WTC11 (cell line): ENCODE measurements at regions not wholly inside any gene's neighbourhood (a gene's known extent, or its start where the extent isn't known, plus 50 kb on each side); places are given as distances from the start of the nearest gene placed in this dataset.

ENCODE experiments used
- ATAC-seq: fragments of 200-7000 bp; cut with Tn5 transposase; 2 replicates; pipeline ENCODE4 v1.10.0; 2021; ENCODE audit warnings: mild to moderate bottlenecking, moderate library complexity
- CTCF ChIA-PET: fragments of 300-600 bp; sonication (Branson Sonifier 250); formaldehyde crosslinking; loops from one replicate; lab custom pipeline; 2021; ENCODE audit warnings: antibody characterized with exemption; lab: Charles Lee
- POLR2A ChIA-PET: fragments of 350-600 bp; sonication (Branson Sonifier 250); formaldehyde crosslinking; loops from one replicate; lab custom pipeline; 2021; ENCODE audit warnings: antibody characterized with exemption; lab: Charles Lee
- DNase-seq: peaks from one replicate; pipeline ENCODE4 v3.0.0; 2021; ENCODE audit warnings: low spot score
- H3K27ac Mint-ChIP-seq: 2 replicates; pipeline ENCODE4 v1.8.0; 2021; ENCODE audit warnings: mixed read lengths
- H3K27me3 Mint-ChIP-seq: 2 replicates; pipeline ENCODE4 v1.8.0; 2021; ENCODE audit warnings: low read depth, mild to moderate bottlenecking, moderate library complexity, mixed read lengths
- H3K36me3 Mint-ChIP-seq: 2 replicates; pipeline ENCODE4 v1.8.0; 2021; ENCODE audit warnings: mixed read lengths
- H3K4me1 Mint-ChIP-seq: 2 replicates; pipeline ENCODE4 v1.8.0; 2022; ENCODE audit warnings: mixed read lengths
- H3K4me3 Mint-ChIP-seq: 2 replicates; pipeline ENCODE4 v1.8.0; 2021; ENCODE audit warnings: mild to moderate bottlenecking, moderate library complexity, mixed read lengths
- H3K9me3 Mint-ChIP-seq: 2 replicates; pipeline ENCODE4 v1.8.0; 2021; ENCODE audit warnings: mixed read lengths
- ATF2 ChIP-seq: sonication (generic); formaldehyde crosslinking; IDR thresholded peaks from 2 replicates; pipeline ENCODE4 v1.8.1; 2022; ENCODE audit warnings: low read depth, missing genetic modification reagents, borderline replicate concordance
- CREM ChIP-seq: sonication (generic); formaldehyde crosslinking; IDR thresholded peaks from 2 replicates; pipeline ENCODE4 v1.8.1; 2022; ENCODE audit warnings: mild to moderate bottlenecking, missing genetic modification reagents, moderate library complexity
- CTCF ChIP-seq: fragments of 200-600 bp; IDR thresholded peaks from 2 replicates; pipeline ENCODE4 v1.8.0; 2022; ENCODE audit warnings: antibody characterized with exemption
- E2F4 ChIP-seq: sonication (generic); formaldehyde crosslinking; IDR thresholded peaks from 2 replicates; pipeline ENCODE4 v1.8.1; 2022; ENCODE audit warnings: low read depth, mild to moderate bottlenecking, moderate library complexity, missing genetic modification reagents, borderline replicate concordance
- ESRRA ChIP-seq: sonication (generic); formaldehyde crosslinking; IDR thresholded peaks from 2 replicates; pipeline ENCODE4 v1.8.1; 2022; ENCODE audit warnings: mild to moderate bottlenecking, missing genetic modification reagents, borderline replicate concordance
- FOXJ3 ChIP-seq: sonication (generic); formaldehyde crosslinking; IDR thresholded peaks from 2 replicates; pipeline ENCODE4 v1.9.0; 2021; ENCODE audit warnings: missing genetic modification reagents, mild to moderate bottlenecking, borderline replicate concordance
- GTF2I ChIP-seq: fragments of 250-450 bp; sonication (Bioruptor Pico); conservative IDR thresholded peaks from 2 replicates; pipeline ENCODE4 v1.4.0; 2021; ENCODE audit warnings: mild to moderate bottlenecking
- HMGXB4 ChIP-seq: sonication (generic); formaldehyde crosslinking; IDR thresholded peaks from 2 replicates; pipeline ENCODE4 v1.8.1; 2023; ENCODE audit warnings: mild to moderate bottlenecking, moderate library complexity, missing genetic modification reagents
- JUN ChIP-seq: sonication (generic); formaldehyde crosslinking; IDR thresholded peaks from 2 replicates; pipeline ENCODE4 v1.8.0; 2023; ENCODE audit warnings: mild to moderate bottlenecking, missing genetic modification reagents
- NR3C1 ChIP-seq: sonication (generic); formaldehyde crosslinking; conservative IDR thresholded peaks from 2 replicates; pipeline ENCODE4 v1.8.1; 2023; ENCODE audit warnings: low read depth, mild to moderate bottlenecking, missing genetic modification reagents
- RELA ChIP-seq: sonication (generic); formaldehyde crosslinking; IDR thresholded peaks from 2 replicates; pipeline ENCODE4 v1.8.1; 2022; ENCODE audit warnings: missing genetic modification reagents, mild to moderate bottlenecking, borderline replicate concordance
- TCF7 ChIP-seq: sonication (generic); formaldehyde crosslinking; IDR thresholded peaks from 2 replicates; pipeline ENCODE4 v1.8.0; 2022; ENCODE audit warnings: mild to moderate bottlenecking, low read depth, missing genetic modification reagents, moderate library complexity
- TEAD4 ChIP-seq: sonication (generic); formaldehyde crosslinking; IDR thresholded peaks from 2 replicates; pipeline ENCODE4 v1.8.0; 2022; ENCODE audit warnings: mild to moderate bottlenecking, missing genetic modification reagents
- TP53 ChIP-seq: sonication (generic); formaldehyde crosslinking; IDR thresholded peaks from 2 replicates; pipeline ENCODE4 v1.8.1; 2023; ENCODE audit warnings: mild to moderate bottlenecking, missing genetic modification reagents
- USF1 ChIP-seq: sonication (generic); formaldehyde crosslinking; IDR thresholded peaks from 2 replicates; pipeline ENCODE4 v1.8.0; 2022; ENCODE audit warnings: mild to moderate bottlenecking, missing genetic modification reagents
- ZBTB21 ChIP-seq: sonication (generic); formaldehyde crosslinking; IDR thresholded peaks from 2 replicates; pipeline ENCODE4 v1.8.1; 2023; ENCODE audit warnings: mild to moderate bottlenecking, missing genetic modification reagents, borderline replicate concordance
- ZMAT4 ChIP-seq: fragments of 250-450 bp; sonication (Bioruptor Pico); IDR thresholded peaks from 2 replicates; pipeline ENCODE4 v1.9.0; 2021; ENCODE audit warnings: mild to moderate bottlenecking
- ZNF121 ChIP-seq: sonication (generic); formaldehyde crosslinking; IDR thresholded peaks from 2 replicates; pipeline ENCODE4 v1.8.0; 2023; ENCODE audit warnings: missing genetic modification reagents
- ZNF232 ChIP-seq: sonication (generic); formaldehyde crosslinking; IDR thresholded peaks from 2 replicates; pipeline ENCODE4 v1.8.0; 2022; ENCODE audit warnings: mild to moderate bottlenecking, missing genetic modification reagents
- ZNF416 ChIP-seq: fragments of 250-450 bp; sonication (Bioruptor Pico); IDR thresholded peaks from 2 replicates; pipeline ENCODE4 v1.9.0; 2021; ENCODE audit warnings: mild to moderate bottlenecking, inconsistent platforms
- ZNF512 ChIP-seq: sonication (generic); formaldehyde crosslinking; IDR thresholded peaks from 2 replicates; pipeline ENCODE4 v1.8.1; 2022; ENCODE audit warnings: missing genetic modification reagents, borderline replicate concordance

GRCh38 chr11:64429970-64430369 lies 71.0 kb downstream of the RPS6KA4 start:
- no peaks in the 10 kb centered on the region for H3K9me3 Mint-ChIP-seq
- TF ChIP-seq TP53: no peak
- TF ChIP-seq, all 79 proteins: peak for 0
- no peaks in the 10 kb centered on the region for H3K4me1 Mint-ChIP-seq
- DNase-seq (no peak), ATAC-seq (no peak)
- H3K27ac Mint-ChIP-seq: no peak overlapping the region
- CTCF ChIA-PET: interaction anchor here (1.0 to 4.2 kb wide), 3 partner anchors 19 to 74 kb away, joined by 3 to 34 read pairs (median 17); no protein-coding TSS in a partner anchor
- H3K27me3 Mint-ChIP-seq: peaks cover 54% of the 10 kb centered on the region
- no peak overlapping the region for H3K4me3 Mint-ChIP-seq
- POLR2A ChIA-PET: no interaction called here
- H3K36me3 Mint-ChIP-seq: no peaks in the 10 kb centered on the region

- TF ChIP-seq ZNF121 (CRISPR knock-in tag): no peak
- no peak for TF ChIP-seq TCF7 (CRISPR knock-in tag)
- TF ChIP-seq ZMAT4 (CRISPR knock-in tag): no peak
- TF ChIP-seq HMGXB4 (CRISPR knock-in tag): no peak
- no peak for TF ChIP-seq ZBTB21 (CRISPR knock-in tag)
- no peak for TF ChIP-seq CREM
- no peak for TF ChIP-seq ZNF232
- no peak for TF ChIP-seq FOXJ3 (CRISPR knock-in tag)
- no peak for TF ChIP-seq ESRRA (CRISPR knock-in tag)
- no peak for TF ChIP-seq ZNF512 (CRISPR knock-in tag)
- TF ChIP-seq NR3C1 (CRISPR knock-in tag): no peak
- no peak for TF ChIP-seq RELA (CRISPR knock-in tag)
- TF ChIP-seq ATF2 (CRISPR knock-in tag): no peak
- no peak for TF ChIP-seq TP53
- no peak for TF ChIP-seq ZNF416
- no peak for TF ChIP-seq USF1 (CRISPR knock-in tag)
- Mint-ChIP-seq H3K4me3 (no peak overlapping the region), H3K36me3 (no peaks in the 10 kb centered on the region), H3K27me3 (peaks cover 58% of the 10 kb centered on the region), H3K4me1 (no peaks in the 10 kb centered on the region), H3K9me3 (no peaks in the 10 kb centered on the region), H3K27ac (no peak overlapping the region)
- POLR2A ChIA-PET: no interaction called here
- DNase-seq: no peak
- CTCF ChIA-PET: interaction anchor here (0.6 to 4.2 kb wide), 4 partner anchors 18 to 1010 kb away, joined by 3 to 34 read pairs (median 10); no protein-coding TSS in a partner anchor
- ATAC-seq: no peak
Measured at GRCh38 chr11:64430645-64431044, 71.7 kb downstream of the RPS6KA4 start.

- Mint-ChIP-seq H3K9me3 (peaks cover 3% of the 10 kb centered on the region; the same call in 1 of the 2 replicates), H3K27ac (no peak overlapping the region), H3K4me3 (no peak overlapping the region), H3K4me1 (peaks cover 5% of the 10 kb centered on the region; the same call in 1 of the 2 replicates), H3K36me3 (peaks cover 2% of the 10 kb centered on the region; the same call in 1 of the 2 replicates), H3K27me3 (peaks cover 50% of the 10 kb centered on the region)
- no peak for DNase-seq
- ATAC-seq: no peak
- ChIA-PET CTCF (interaction anchor here (1.2 to 2.3 kb wide), 3 partner anchors 13 to 80 kb away, joined by 3 to 19 read pairs (median 5); no protein-coding TSS in a partner anchor), POLR2A (interaction anchor here (0.6 kb wide), 1 partner anchor 107 kb away, joined by 5 read pairs; no protein-coding TSS in a partner anchor)
- TF ChIP-seq CTCF: no peak
- TF ChIP-seq ZNF416: no peak
- TF ChIP-seq JUN: no peak
- no peak for TF ChIP-seq GTF2I (CRISPR knock-in tag)
- TF ChIP-seq ZNF512 (CRISPR knock-in tag): no peak
- no peak for TF ChIP-seq E2F4 (CRISPR knock-in tag)
- TF ChIP-seq TEAD4 (CRISPR knock-in tag): no peak
Measured at GRCh38 chr11:64436000-64436399, 77.0 kb downstream of the RPS6KA4 start.
